WTC11 (cell line): ENCODE measurements at regions not wholly inside any gene's neighbourhood (a gene's known extent, or its start where the extent isn't known, plus 50 kb on each side); places are given as distances from the start of the nearest gene placed in this dataset.

Source experiments
- CTCF ChIP-seq: fragments of 200-600 bp; IDR thresholded peaks from 2 replicates; pipeline ENCODE4 v1.8.0; 2022; ENCODE audit warnings: antibody characterized with exemption
- IRF2 ChIP-seq: sonication (generic); formaldehyde crosslinking; IDR thresholded peaks from 2 replicates; pipeline ENCODE4 v1.8.0; 2022; ENCODE audit warnings: low read depth, missing genetic modification reagents, borderline replicate concordance
- JUN ChIP-seq: sonication (generic); formaldehyde crosslinking; IDR thresholded peaks from 2 replicates; pipeline ENCODE4 v1.8.0; 2023; ENCODE audit warnings: mild to moderate bottlenecking, missing genetic modification reagents
- RELA ChIP-seq: sonication (generic); formaldehyde crosslinking; IDR thresholded peaks from 2 replicates; pipeline ENCODE4 v1.8.1; 2022; ENCODE audit warnings: missing genetic modification reagents, mild to moderate bottlenecking, borderline replicate concordance
- TF ChIP-seq, protein P1 (sequence below): sonication (generic); formaldehyde crosslinking; IDR thresholded peaks from 2 replicates; pipeline ENCODE4 v1.8.1; 2022; ENCODE audit warnings: mild to moderate bottlenecking, missing genetic modification reagents, moderate library complexity, borderline replicate concordance
- TF ChIP-seq, protein P2 (sequence below): sonication (generic); formaldehyde crosslinking; IDR thresholded peaks from 2 replicates; pipeline ENCODE4 v1.8.0; 2022; ENCODE audit warnings: mild to moderate bottlenecking, missing genetic modification reagents
- TF ChIP-seq, protein P3 (sequence below): sonication (generic); formaldehyde crosslinking; conservative IDR thresholded peaks from 2 replicates; pipeline ENCODE4 v1.8.1; 2023; ENCODE audit warnings: mild to moderate bottlenecking, low read depth, missing genetic modification reagents, moderate library complexity

GRCh38 chr1:100622966-100623762, 85.2 kb downstream of the GPR88 start:
- TF ChIP-seq IRF2 (CRISPR knock-in tag) (no peak), JUN (CRISPR knock-in tag) (no peak), CTCF (no peak), RELA (CRISPR knock-in tag) (no peak)
- TF ChIP-seq, protein P1, sequence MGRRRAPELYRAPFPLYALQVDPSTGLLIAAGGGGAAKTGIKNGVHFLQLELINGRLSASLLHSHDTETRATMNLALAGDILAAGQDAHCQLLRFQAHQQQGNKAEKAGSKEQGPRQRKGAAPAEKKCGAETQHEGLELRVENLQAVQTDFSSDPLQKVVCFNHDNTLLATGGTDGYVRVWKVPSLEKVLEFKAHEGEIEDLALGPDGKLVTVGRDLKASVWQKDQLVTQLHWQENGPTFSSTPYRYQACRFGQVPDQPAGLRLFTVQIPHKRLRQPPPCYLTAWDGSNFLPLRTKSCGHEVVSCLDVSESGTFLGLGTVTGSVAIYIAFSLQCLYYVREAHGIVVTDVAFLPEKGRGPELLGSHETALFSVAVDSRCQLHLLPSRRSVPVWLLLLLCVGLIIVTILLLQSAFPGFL (CRISPR knock-in tag) = no peak
- TF ChIP-seq, protein P2, sequence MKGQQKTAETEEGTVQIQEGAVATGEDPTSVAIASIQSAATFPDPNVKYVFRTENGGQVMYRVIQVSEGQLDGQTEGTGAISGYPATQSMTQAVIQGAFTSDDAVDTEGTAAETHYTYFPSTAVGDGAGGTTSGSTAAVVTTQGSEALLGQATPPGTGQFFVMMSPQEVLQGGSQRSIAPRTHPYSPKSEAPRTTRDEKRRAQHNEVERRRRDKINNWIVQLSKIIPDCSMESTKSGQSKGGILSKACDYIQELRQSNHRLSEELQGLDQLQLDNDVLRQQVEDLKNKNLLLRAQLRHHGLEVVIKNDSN = no peak
- TF ChIP-seq, protein P3, sequence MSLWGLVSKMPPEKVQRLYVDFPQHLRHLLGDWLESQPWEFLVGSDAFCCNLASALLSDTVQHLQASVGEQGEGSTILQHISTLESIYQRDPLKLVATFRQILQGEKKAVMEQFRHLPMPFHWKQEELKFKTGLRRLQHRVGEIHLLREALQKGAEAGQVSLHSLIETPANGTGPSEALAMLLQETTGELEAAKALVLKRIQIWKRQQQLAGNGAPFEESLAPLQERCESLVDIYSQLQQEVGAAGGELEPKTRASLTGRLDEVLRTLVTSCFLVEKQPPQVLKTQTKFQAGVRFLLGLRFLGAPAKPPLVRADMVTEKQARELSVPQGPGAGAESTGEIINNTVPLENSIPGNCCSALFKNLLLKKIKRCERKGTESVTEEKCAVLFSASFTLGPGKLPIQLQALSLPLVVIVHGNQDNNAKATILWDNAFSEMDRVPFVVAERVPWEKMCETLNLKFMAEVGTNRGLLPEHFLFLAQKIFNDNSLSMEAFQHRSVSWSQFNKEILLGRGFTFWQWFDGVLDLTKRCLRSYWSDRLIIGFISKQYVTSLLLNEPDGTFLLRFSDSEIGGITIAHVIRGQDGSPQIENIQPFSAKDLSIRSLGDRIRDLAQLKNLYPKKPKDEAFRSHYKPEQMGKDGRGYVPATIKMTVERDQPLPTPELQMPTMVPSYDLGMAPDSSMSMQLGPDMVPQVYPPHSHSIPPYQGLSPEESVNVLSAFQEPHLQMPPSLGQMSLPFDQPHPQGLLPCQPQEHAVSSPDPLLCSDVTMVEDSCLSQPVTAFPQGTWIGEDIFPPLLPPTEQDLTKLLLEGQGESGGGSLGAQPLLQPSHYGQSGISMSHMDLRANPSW (CRISPR knock-in tag) = no peak
